ENCODE measurements at regions not wholly inside any gene's neighbourhood (a gene's known extent, or its start where the extent isn't known, plus 50 kb on each side); places are given as distances from the start of the nearest gene placed in this dataset.
"Not testable (repeated sequence)": the region's sequence is repeated elsewhere in the genome, so short reads cannot be mapped to it uniquely, and the experiment has no call there.

- H3K4me1 Mint-ChIP-seq; DNase-seq; H3K36me3 Mint-ChIP-seq (ENCODE audit: low read depth); H3K9me3 ChIP-seq (ENCODE audit: control insufficient read depth, low read length, poor library complexity, severe bottlenecking); H3K27ac Mint-ChIP-seq; ATAC-seq; H3K4me3 Mint-ChIP-seq: not testable (repeated sequence)
- peaks cover 15% of the 10 kb centered on the region for H3K27me3 Mint-ChIP-seq
Observed at GRCh38 chr7:76797639-76798038, 170.6 kb upstream of the POMZP3 start.

GRCh38 chr7:76780693-76781092 is 153.6 kb upstream of the POMZP3 start:
- H3K9me3 ChIP-seq (ENCODE audit: control insufficient read depth, low read length, poor library complexity, severe bottlenecking); H3K36me3 Mint-ChIP-seq (ENCODE audit: low read depth); H3K27ac Mint-ChIP-seq; DNase-seq; H3K27me3 Mint-ChIP-seq; ATAC-seq; H3K4me1 Mint-ChIP-seq; H3K4me3 Mint-ChIP-seq: not testable (repeated sequence)

GRCh38 chr7:76774279-76774678 is 147.2 kb upstream of the POMZP3 start:
- H3K4me1 Mint-ChIP-seq; H3K27me3 Mint-ChIP-seq; H3K9me3 ChIP-seq (ENCODE audit: control insufficient read depth, low read length, poor library complexity, severe bottlenecking); ATAC-seq; H3K27ac Mint-ChIP-seq; H3K36me3 Mint-ChIP-seq (ENCODE audit: low read depth); H3K4me3 Mint-ChIP-seq; DNase-seq: not testable (repeated sequence)

DNA sequence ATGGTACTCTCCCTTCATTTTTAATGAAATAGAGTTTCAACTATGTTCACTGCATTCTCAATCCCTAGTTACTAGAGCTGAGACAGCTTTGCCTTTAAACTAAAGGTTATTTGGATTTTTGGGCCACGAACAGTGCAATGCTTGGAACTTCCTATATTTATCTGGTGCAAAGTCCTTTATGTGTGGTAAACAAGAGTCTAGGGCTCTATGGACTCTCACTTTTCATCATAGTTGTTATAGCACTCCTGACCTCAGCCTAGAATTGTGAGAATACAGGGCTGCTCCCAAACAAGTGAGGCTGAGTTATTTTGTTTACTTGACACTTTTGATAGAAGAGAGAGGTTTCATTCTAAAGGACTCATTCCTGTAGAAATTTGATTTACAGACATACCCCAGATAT is 144.9 kb upstream of the POMZP3 start:
- not testable (repeated sequence) for H3K9me3 ChIP-seq (ENCODE audit: control insufficient read depth, low read length, poor library complexity, severe bottlenecking); H3K27me3 Mint-ChIP-seq; H3K4me3 Mint-ChIP-seq; H3K4me1 Mint-ChIP-seq; H3K27ac Mint-ChIP-seq; H3K36me3 Mint-ChIP-seq (ENCODE audit: low read depth); DNase-seq; ATAC-seq

DNA sequence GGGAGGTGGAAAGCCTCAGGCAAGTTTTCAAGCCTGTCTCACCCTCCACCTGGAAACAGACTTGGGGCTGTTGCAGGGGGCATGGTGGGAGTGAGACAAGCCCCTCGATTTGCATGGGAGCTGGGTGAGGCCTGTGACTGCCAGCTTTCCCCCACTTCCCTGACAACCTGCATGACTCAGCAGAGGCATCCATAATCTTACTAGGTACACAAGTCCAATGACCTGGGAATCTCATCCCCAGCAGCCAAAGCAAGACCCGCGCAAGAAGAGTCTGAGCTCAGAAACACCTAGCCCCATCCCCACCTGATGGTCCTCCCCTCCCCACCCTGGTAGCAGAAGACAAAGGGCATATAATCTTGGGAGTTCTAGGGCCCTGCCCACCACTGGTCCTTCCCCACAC is 136.9 kb upstream of the POMZP3 start:
- H3K4me1 Mint-ChIP-seq; H3K36me3 Mint-ChIP-seq (ENCODE audit: low read depth); ATAC-seq; H3K4me3 Mint-ChIP-seq; H3K9me3 ChIP-seq (ENCODE audit: control insufficient read depth, low read length, poor library complexity, severe bottlenecking); H3K27ac Mint-ChIP-seq; DNase-seq: not testable (repeated sequence)
- peaks cover 15% of the 10 kb centered on the region for H3K27me3 Mint-ChIP-seq

- peaks cover 15% of the 10 kb centered on the region for H3K27me3 Mint-ChIP-seq
- not testable (repeated sequence) for H3K9me3 ChIP-seq (ENCODE audit: control insufficient read depth, low read length, poor library complexity, severe bottlenecking); H3K4me1 Mint-ChIP-seq; H3K27ac Mint-ChIP-seq; ATAC-seq; H3K4me3 Mint-ChIP-seq; H3K36me3 Mint-ChIP-seq (ENCODE audit: low read depth); DNase-seq
Observed at GRCh38 chr7:76760546-76761220, 133.6 kb upstream of the POMZP3 start.

GRCh38 chr7:76739538-76739937 is 112.5 kb upstream of the POMZP3 start:
- not testable (repeated sequence) for H3K9me3 ChIP-seq (ENCODE audit: control insufficient read depth, low read length, poor library complexity, severe bottlenecking); H3K4me1 Mint-ChIP-seq; H3K27me3 Mint-ChIP-seq; DNase-seq; H3K27ac Mint-ChIP-seq; H3K36me3 Mint-ChIP-seq (ENCODE audit: low read depth); H3K4me3 Mint-ChIP-seq; ATAC-seq

DNA sequence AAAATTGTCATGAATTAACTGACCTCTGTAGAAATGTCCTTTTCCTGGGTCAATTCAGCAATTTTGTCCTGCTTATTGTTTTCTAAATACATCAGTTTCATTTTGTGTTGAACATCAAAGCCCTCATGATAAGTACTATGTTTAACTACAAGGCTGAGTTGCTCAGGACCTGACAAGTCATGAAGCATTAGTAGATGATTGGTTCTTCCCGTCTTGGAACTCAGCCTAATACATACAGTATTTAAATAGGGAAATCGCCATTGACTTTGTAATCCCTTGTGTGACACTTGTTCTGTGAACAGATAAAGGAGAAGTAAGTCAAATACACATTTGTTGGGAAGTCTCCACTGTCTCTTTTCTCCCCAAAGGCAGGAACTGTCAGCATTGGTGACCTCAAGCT is 109.6 kb upstream of the POMZP3 start:
- not testable (repeated sequence) for DNase-seq; H3K27me3 Mint-ChIP-seq; ATAC-seq; H3K4me1 Mint-ChIP-seq; H3K27ac Mint-ChIP-seq; H3K36me3 Mint-ChIP-seq (ENCODE audit: low read depth); H3K4me3 Mint-ChIP-seq; H3K9me3 ChIP-seq (ENCODE audit: control insufficient read depth, low read length, poor library complexity, severe bottlenecking)

- H3K36me3 Mint-ChIP-seq (ENCODE audit: low read depth); H3K9me3 ChIP-seq (ENCODE audit: control insufficient read depth, low read length, poor library complexity, severe bottlenecking); ATAC-seq; DNase-seq; H3K27me3 Mint-ChIP-seq; H3K4me3 Mint-ChIP-seq; H3K4me1 Mint-ChIP-seq; H3K27ac Mint-ChIP-seq: not testable (repeated sequence)
Observed at GRCh38 chr7:76736091-76736490, 109.0 kb upstream of the POMZP3 start.

GRCh38 chr7:76735668-76736067 is 108.6 kb upstream of the POMZP3 start:
- not testable (repeated sequence) for ATAC-seq; H3K27me3 Mint-ChIP-seq; H3K4me3 Mint-ChIP-seq; H3K36me3 Mint-ChIP-seq (ENCODE audit: low read depth); H3K27ac Mint-ChIP-seq; H3K9me3 ChIP-seq (ENCODE audit: control insufficient read depth, low read length, poor library complexity, severe bottlenecking); DNase-seq; H3K4me1 Mint-ChIP-seq

DNA sequence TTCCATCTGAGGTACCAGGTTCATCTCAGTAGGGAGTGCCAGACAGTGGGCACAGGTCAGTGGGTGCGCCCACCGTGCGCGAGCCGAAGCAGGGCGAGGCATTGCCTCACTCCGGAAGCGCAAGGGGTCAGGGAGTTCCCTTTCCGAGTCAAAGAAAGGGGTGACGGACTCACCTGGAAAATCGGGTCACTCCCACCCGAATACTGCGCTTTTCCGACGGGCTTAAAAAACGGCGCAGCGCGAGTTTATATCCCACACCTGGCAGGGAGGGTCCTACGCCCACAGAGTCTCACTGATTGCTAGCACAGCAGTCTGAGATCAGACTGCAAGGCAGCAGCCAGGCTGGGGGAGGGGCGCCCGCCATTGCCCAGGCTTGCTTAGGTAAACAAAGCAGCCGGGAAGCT is 101.5 kb upstream of the POMZP3 start:
- H3K27ac Mint-ChIP-seq, result not testable (repeated sequence)

DNA sequence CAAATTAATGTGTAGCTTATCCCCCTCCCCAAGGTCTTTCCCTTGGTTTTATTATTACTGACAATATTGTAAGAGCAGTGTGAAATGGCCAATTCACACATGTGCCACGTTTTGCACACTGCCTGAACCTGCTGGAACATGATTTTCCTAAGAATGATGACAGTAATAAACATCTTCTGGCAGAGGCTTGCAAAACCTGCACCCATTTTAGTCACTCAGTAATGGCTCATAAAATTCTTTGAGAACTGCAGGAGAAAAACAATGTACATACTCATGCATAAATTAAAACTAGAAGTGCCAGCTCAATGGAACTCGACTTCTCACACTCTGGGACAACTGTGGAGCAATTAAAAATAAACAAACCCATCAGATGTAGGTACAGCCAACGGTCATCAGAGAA is 96.8 kb upstream of the POMZP3 start:
- not testable (repeated sequence) for ATAC-seq; DNase-seq; H3K9me3 ChIP-seq (ENCODE audit: control insufficient read depth, low read length, poor library complexity, severe bottlenecking); H3K27ac Mint-ChIP-seq; H3K36me3 Mint-ChIP-seq (ENCODE audit: low read depth); H3K27me3 Mint-ChIP-seq; H3K4me1 Mint-ChIP-seq; H3K4me3 Mint-ChIP-seq

More for the DNA sequence above, 101.5 kb upstream of the POMZP3 start:
- not testable (repeated sequence) for H3K27me3 Mint-ChIP-seq; ATAC-seq; DNase-seq; H3K4me3 Mint-ChIP-seq; H3K36me3 Mint-ChIP-seq (ENCODE audit: low read depth); H3K9me3 ChIP-seq (ENCODE audit: control insufficient read depth, low read length, poor library complexity, severe bottlenecking); H3K4me1 Mint-ChIP-seq

- H3K4me3 Mint-ChIP-seq; H3K36me3 Mint-ChIP-seq (ENCODE audit: low read depth); H3K4me1 Mint-ChIP-seq; H3K27ac Mint-ChIP-seq; ATAC-seq; H3K9me3 ChIP-seq (ENCODE audit: control insufficient read depth, low read length, poor library complexity, severe bottlenecking); H3K27me3 Mint-ChIP-seq; DNase-seq: not testable (repeated sequence)
Observed at GRCh38 chr7:76716551-76716950, 89.5 kb upstream of the POMZP3 start.

- not testable (repeated sequence) for H3K27me3 Mint-ChIP-seq; ATAC-seq; H3K4me3 Mint-ChIP-seq; H3K4me1 Mint-ChIP-seq; H3K9me3 ChIP-seq (ENCODE audit: control insufficient read depth, low read length, poor library complexity, severe bottlenecking); H3K36me3 Mint-ChIP-seq (ENCODE audit: low read depth); DNase-seq; H3K27ac Mint-ChIP-seq
Observed at GRCh38 chr7:76712926-76713325, 85.8 kb upstream of the POMZP3 start.
